ENCODE measurements at regions not wholly inside any gene's neighbourhood (a gene's known extent, or its start where the extent isn't known, plus 50 kb on each side); places are given as distances from the start of the nearest gene placed in this dataset.
"Not testable (repeated sequence)": the region's sequence is repeated elsewhere in the genome, so short reads cannot be mapped to it uniquely, and the experiment has no call there.

- DNase-seq (ENCODE audit: low read depth) = peak; percentile 23
- no peak overlapping the region for H3K4me3 ChIP-seq (ENCODE audit: low read length)
- no peak for TF ChIP-seq CTCF (conservative IDR thresholded peaks at IDR 0.05; ENCODE audit: low read depth, low read length)
Measured at GRCh38 chr10:23918090-23918723, 290.7 kb upstream of the KIAA1217 start.

- H3K4me3 ChIP-seq (ENCODE audit: low read length) = no peak overlapping the region
- DNase-seq (ENCODE audit: low read depth) = peak; percentile 36
- no peak for TF ChIP-seq CTCF (conservative IDR thresholded peaks at IDR 0.05; ENCODE audit: low read depth, low read length)
Measured at GRCh38 chr10:23918839-23919238, 290.1 kb upstream of the KIAA1217 start.

- no peak overlapping the region for H3K4me3 ChIP-seq (ENCODE audit: low read length)
- no peak for DNase-seq (ENCODE audit: low read depth)
- TF ChIP-seq CTCF (conservative IDR thresholded peaks at IDR 0.05; ENCODE audit: low read depth, low read length) = no peak
Measured at GRCh38 chr10:23927576-23928325, 281.2 kb upstream of the KIAA1217 start.

GRCh38 chr10:23934023-23934422 lies 274.9 kb upstream of the KIAA1217 start:
- not testable (repeated sequence) for DNase-seq (ENCODE audit: low read depth); H3K4me3 ChIP-seq (ENCODE audit: low read length)

- no peak for TF ChIP-seq CTCF (conservative IDR thresholded peaks at IDR 0.05; ENCODE audit: low read depth, low read length)
- no peak for DNase-seq (ENCODE audit: low read depth)
- H3K4me3 ChIP-seq (ENCODE audit: low read length) = no peak overlapping the region
Measured at GRCh38 chr10:23945845-23946244, 263.1 kb upstream of the KIAA1217 start.

- peak; percentile 11 for DNase-seq (ENCODE audit: low read depth)
- H3K4me3 ChIP-seq (ENCODE audit: low read length) = no peak overlapping the region
- no peak for TF ChIP-seq CTCF (conservative IDR thresholded peaks at IDR 0.05; ENCODE audit: low read depth, low read length)
Measured at GRCh38 chr10:23951841-23952240, 257.1 kb upstream of the KIAA1217 start.

GRCh38 chr10:23955456-23956225 lies 253.3 kb upstream of the KIAA1217 start:
- TF ChIP-seq CTCF (conservative IDR thresholded peaks at IDR 0.05; ENCODE audit: low read depth, low read length) = no peak
- no peak for DNase-seq (ENCODE audit: low read depth)
- H3K4me3 ChIP-seq (ENCODE audit: low read length) = no peak overlapping the region
